ENCODE measurements at regions not wholly inside any gene's neighbourhood (a gene's known extent, or its start where the extent isn't known, plus 50 kb on each side); places are given as distances from the start of the nearest gene placed in this dataset.

DNA sequence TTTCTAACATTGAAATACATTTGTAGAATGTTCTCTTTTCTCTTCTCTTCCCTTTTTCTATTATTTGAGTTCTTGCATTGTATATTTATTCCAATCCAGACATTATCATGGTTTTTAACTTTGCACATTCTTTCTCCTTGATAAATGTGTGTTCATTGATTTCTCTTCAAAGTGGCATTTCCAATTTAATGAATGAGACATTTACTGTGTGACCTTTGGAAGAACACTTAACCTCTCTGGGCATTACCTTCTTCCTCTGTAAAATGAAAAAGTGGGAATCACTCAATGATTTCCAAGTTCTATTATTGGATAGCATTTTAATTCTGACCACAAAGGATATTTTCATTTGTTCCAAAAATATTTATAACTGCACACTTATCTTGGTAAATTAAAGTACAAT is 1095.8 kb downstream of the GALC start:
- no peak for TF ChIP-seq CTCF (conservative IDR thresholded peaks at IDR 0.05; ENCODE audit: low read depth, low read length)
- no peak for TF ChIP-seq RFX5 (IDR thresholded peaks at IDR 0.05; ENCODE audit: low read depth, low read length)
- TF ChIP-seq POLR2A (IDR thresholded peaks at IDR 0.05; ENCODE audit: low read depth, low read length), result no peak
- no peak for TF ChIP-seq MAFK (IDR thresholded peaks at IDR 0.05; ENCODE audit: low read depth, low read length)

All from IMR-90 (cell line).